ENCODE measurements at regions not wholly inside any gene's neighbourhood (a gene's known extent, or its start where the extent isn't known, plus 50 kb on each side); places are given as distances from the start of the nearest gene placed in this dataset.
"Not testable (repeated sequence)": the region's sequence is repeated elsewhere in the genome, so short reads cannot be mapped to it uniquely, and the experiment has no call there.

- no peaks in the 10 kb centered on the region for H3K4me1 ChIP-seq
- H3K4me3 ChIP-seq: no peak overlapping the region
- no peaks in the 10 kb centered on the region for H3K36me3 ChIP-seq
- DNase-seq (ENCODE audit: low spot score in 2 of 2): no peak
- H3K27me3 ChIP-seq: no peaks in the 10 kb centered on the region
- H3K27ac ChIP-seq: no peak overlapping the region
- intact Hi-C loops (cut with DNase I): no loop called here
- no peak for TF ChIP-seq CTCF (IDR thresholded peaks at IDR 0.05)
- no peaks in the 10 kb centered on the region for H3K9me3 ChIP-seq
Measured at GRCh38 chr2:134041877-134042276, 212.0 kb upstream of the MGAT5 start.

GRCh38 chr2:134043028-134043427, 210.8 kb upstream of the MGAT5 start:
- H3K9me3 ChIP-seq; H3K27ac ChIP-seq; intact Hi-C loops (cut with DNase I); DNase-seq (ENCODE audit: low spot score in 2 of 2); H3K4me1 ChIP-seq; H3K27me3 ChIP-seq; H3K36me3 ChIP-seq; H3K4me3 ChIP-seq: not testable (repeated sequence)

GRCh38 chr2:134052173-134052572, 201.7 kb upstream of the MGAT5 start:
- H3K36me3 ChIP-seq: no peaks in the 10 kb centered on the region
- no peaks in the 10 kb centered on the region for H3K9me3 ChIP-seq
- H3K27me3 ChIP-seq: no peaks in the 10 kb centered on the region
- H3K27ac ChIP-seq: no peak overlapping the region
- intact Hi-C loops (cut with DNase I): no loop called here
- no peak for DNase-seq (ENCODE audit: low spot score in 2 of 2)
- H3K4me1 ChIP-seq: no peaks in the 10 kb centered on the region
- no peak overlapping the region for H3K4me3 ChIP-seq
- no peak for TF ChIP-seq CTCF (IDR thresholded peaks at IDR 0.05)

DNA sequence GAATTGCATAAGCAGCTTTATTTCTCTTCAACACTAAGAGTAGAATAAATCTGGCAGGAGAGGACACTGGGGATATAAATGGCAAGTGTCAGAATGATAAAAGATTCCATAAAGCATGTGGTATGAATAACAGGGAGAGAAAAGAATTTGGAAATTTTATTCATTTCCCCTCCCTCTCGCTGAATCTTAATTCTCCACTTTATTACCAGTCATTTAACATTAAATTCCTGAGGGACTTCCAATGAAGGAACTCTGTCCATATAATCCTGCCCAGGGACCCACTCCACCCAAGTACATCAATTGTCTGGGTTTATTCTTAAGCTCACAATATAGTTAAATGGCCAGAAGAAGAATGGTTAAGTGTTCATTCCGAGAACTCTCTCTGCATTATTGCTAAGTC, 197.7 kb upstream of the MGAT5 start:
- DNase-seq (ENCODE audit: low spot score in 2 of 2): no peak
- Histone ChIP-seq H3K36me3 (no peaks in the 10 kb centered on the region), H3K4me3 (no peak overlapping the region), H3K27me3 (no peaks in the 10 kb centered on the region), H3K9me3 (no peaks in the 10 kb centered on the region), H3K27ac (no peak overlapping the region), H3K4me1 (no peaks in the 10 kb centered on the region)
- intact Hi-C loops (cut with DNase I): no loop called here
- TF ChIP-seq CTCF (IDR thresholded peaks at IDR 0.05): no peak

DNA sequence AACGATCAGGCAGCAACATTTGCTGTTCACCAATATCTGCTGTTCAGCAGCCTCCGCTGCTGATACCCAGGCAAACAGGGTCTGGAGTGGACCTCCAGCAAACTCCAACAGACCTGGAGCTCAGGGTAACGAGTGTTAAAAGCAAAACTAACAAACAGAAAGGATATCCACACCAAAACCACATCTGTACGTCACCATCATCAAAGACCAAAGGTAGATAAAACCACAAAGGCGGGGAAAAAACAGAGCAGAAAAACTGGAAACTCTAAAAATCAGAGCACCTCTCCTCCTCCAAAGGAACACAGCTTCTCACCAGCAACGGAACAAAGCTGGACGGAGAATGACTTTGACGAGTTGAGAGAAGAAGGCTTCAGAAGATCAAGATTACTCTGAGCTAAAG, 192.8 kb upstream of the MGAT5 start:
- H3K27ac ChIP-seq; DNase-seq (ENCODE audit: low spot score in 2 of 2); intact Hi-C loops (cut with DNase I): not testable (repeated sequence)

GRCh38 chr2:134062235-134062634, 191.6 kb upstream of the MGAT5 start:
- H3K27me3 ChIP-seq; H3K9me3 ChIP-seq; intact Hi-C loops (cut with DNase I); H3K4me3 ChIP-seq; H3K36me3 ChIP-seq; H3K27ac ChIP-seq; H3K4me1 ChIP-seq; DNase-seq (ENCODE audit: low spot score in 2 of 2): not testable (repeated sequence)

More for the DNA sequence above, 192.8 kb upstream of the MGAT5 start:
- not testable (repeated sequence) for H3K4me1 ChIP-seq, H3K36me3 ChIP-seq, H3K27me3 ChIP-seq, H3K9me3 ChIP-seq, H3K4me3 ChIP-seq

- DNase-seq (ENCODE audit: low spot score in 2 of 2); H3K27ac ChIP-seq; intact Hi-C loops (cut with DNase I); H3K9me3 ChIP-seq; H3K4me3 ChIP-seq; H3K36me3 ChIP-seq; H3K27me3 ChIP-seq; H3K4me1 ChIP-seq: not testable (repeated sequence)
Measured at GRCh38 chr2:134063916-134064315, 190.0 kb upstream of the MGAT5 start.

GRCh38 chr2:134070281-134070741, 183.6 kb upstream of the MGAT5 start:
- no peaks in the 10 kb centered on the region for H3K36me3 ChIP-seq
- H3K27ac ChIP-seq: no peak overlapping the region
- no peak overlapping the region for H3K4me3 ChIP-seq
- no peak for DNase-seq (ENCODE audit: low spot score in 2 of 2)
- no peak for TF ChIP-seq CTCF (IDR thresholded peaks at IDR 0.05)
- peaks cover 0 to 4% of the 10 kb centered on the region in 2 donors for H3K4me1 ChIP-seq
- no peaks in the 10 kb centered on the region for H3K9me3 ChIP-seq
- intact Hi-C loops (cut with DNase I): no loop called here
- H3K27me3 ChIP-seq: no peaks in the 10 kb centered on the region
